HCT116 (cell line): ENCODE measurements at regions not wholly inside any gene's neighbourhood (a gene's known extent, or its start where the extent isn't known, plus 50 kb on each side); places are given as distances from the start of the nearest gene placed in this dataset.

Source experiments
- CEBPB ChIP-seq: IDR thresholded peaks from 2 replicates; pipeline ENCODE4 v1.6.1; 2012; ENCODE audit warnings: low read depth
- EZH2phosphoT487 ChIP-seq: fragments of 200-600 bp; IDR thresholded peaks from 2 replicates; pipeline ENCODE4 v1.6.1; 2018; ENCODE audit warnings: antibody characterized with exemption, borderline replicate concordance
- FOSL1 ChIP-seq: IDR thresholded peaks from 2 replicates; pipeline ENCODE4 v1.6.1; 2012; ENCODE audit warnings: low read depth
- JUND ChIP-seq: IDR thresholded peaks from 2 replicates; pipeline ENCODE4 v1.6.1; 2012
- POLR2A ChIP-seq: IDR thresholded peaks from 2 replicates; pipeline ENCODE4 v1.7.0; 2011; ENCODE audit warnings: borderline replicate concordance; ENCODE audit not compliant: insufficient read depth, insufficient read length; ENCODE audit errors: extremely low read depth
- POLR2AphosphoS5 ChIP-seq: IDR thresholded peaks from 2 replicates; pipeline ENCODE4 v1.6.1; 2011; ENCODE audit warnings: mild to moderate bottlenecking, low read depth, low read length, moderate library complexity
- RAD21 ChIP-seq: IDR thresholded peaks from 2 replicates; pipeline ENCODE4 v1.6.1; 2012; ENCODE audit warnings: low read depth, mild to moderate bottlenecking
- SIN3A ChIP-seq: IDR thresholded peaks from 2 replicates; pipeline ENCODE4 v1.6.1; 2012; ENCODE audit warnings: low read depth
- SP1 ChIP-seq: IDR thresholded peaks from 2 replicates; pipeline ENCODE4 v1.6.1; 2012; ENCODE audit warnings: low read depth
- SRF ChIP-seq: IDR thresholded peaks from 2 replicates; pipeline ENCODE4 v1.6.1; 2012; ENCODE audit warnings: low read depth
- ZFX ChIP-seq: fragments of 450-650 bp; IDR thresholded peaks from 2 replicates; pipeline ENCODE4 v1.6.1; 2017
- ZNF274 ChIP-seq: fragments of 200-500 bp; sonication (Bioruptor generic); IDR thresholded peaks from 2 replicates; pipeline ENCODE4 v1.6.1; 2014; ENCODE audit warnings: mild to moderate bottlenecking, low read depth, low read length, inconsistent platforms
- TF ChIP-seq, protein P1 (sequence below), 3 experiments: fragments of 200-600 bp in 1 of 3; sonication (generic) in 1 of 3; IDR thresholded peaks in 2 of 3; conservative IDR thresholded peaks in 1 of 3; 2 replicates each; pipeline ENCODE4 v1.5.1; 2012 to 2017; ENCODE audit warnings: low read depth in 2 of 3, low read length in 2 of 3, antibody characterized with exemption in 1 of 3, borderline replicate concordance in 1 of 3, control low read depth in 1 of 3, mild to moderate bottlenecking in 1 of 3, mixed read lengths in 1 of 3, mixed run types in 1 of 3, moderate library complexity in 1 of 3; ENCODE audit not compliant: insufficient read depth in 1 of 3
- TF ChIP-seq, protein P2 (sequence below): IDR thresholded peaks from 2 replicates; pipeline ENCODE4 v1.6.1; 2012

DNA sequence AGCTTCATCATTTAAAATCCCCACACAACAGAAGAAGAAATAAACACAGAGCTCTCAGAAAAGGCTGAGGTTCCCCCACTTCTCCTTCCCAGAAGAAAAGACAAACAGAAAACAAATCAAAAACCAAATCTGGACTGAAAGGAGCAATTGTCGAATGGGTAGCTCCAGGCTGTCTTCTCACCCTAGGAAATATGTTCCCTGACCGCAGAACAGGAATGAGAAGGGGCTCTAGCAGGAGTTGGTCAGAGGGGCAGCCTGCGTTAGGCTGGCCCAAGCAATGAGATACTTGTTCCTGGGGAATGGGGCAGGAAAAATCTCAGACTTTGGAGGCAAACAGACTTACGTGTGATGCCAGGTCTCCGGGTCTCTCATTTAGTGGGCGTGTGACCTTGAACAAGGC, 562.6 kb upstream of the CADM1 start:
- TF ChIP-seq, protein P1, sequence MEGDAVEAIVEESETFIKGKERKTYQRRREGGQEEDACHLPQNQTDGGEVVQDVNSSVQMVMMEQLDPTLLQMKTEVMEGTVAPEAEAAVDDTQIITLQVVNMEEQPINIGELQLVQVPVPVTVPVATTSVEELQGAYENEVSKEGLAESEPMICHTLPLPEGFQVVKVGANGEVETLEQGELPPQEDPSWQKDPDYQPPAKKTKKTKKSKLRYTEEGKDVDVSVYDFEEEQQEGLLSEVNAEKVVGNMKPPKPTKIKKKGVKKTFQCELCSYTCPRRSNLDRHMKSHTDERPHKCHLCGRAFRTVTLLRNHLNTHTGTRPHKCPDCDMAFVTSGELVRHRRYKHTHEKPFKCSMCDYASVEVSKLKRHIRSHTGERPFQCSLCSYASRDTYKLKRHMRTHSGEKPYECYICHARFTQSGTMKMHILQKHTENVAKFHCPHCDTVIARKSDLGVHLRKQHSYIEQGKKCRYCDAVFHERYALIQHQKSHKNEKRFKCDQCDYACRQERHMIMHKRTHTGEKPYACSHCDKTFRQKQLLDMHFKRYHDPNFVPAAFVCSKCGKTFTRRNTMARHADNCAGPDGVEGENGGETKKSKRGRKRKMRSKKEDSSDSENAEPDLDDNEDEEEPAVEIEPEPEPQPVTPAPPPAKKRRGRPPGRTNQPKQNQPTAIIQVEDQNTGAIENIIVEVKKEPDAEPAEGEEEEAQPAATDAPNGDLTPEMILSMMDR (IDR thresholded peaks at IDR 0.05 in 2 of 3, conservative IDR thresholded peaks at IDR 0.05 in 1 of 3; ENCODE audit: borderline replicate concordance in 1 of 3, insufficient read depth in 1 of 3, low read depth in 2 of 3, low read length in 2 of 3): no peak
- TF ChIP-seq, protein P2, sequence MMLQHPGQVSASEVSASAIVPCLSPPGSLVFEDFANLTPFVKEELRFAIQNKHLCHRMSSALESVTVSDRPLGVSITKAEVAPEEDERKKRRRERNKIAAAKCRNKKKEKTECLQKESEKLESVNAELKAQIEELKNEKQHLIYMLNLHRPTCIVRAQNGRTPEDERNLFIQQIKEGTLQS: no peak
- TF ChIP-seq ZNF274 (no peak), POLR2A (no peak), POLR2AphosphoS5 (no peak), EZH2phosphoT487 (no peak), CEBPB (no peak), FOSL1 (no peak), SP1 (no peak), ZFX (no peak), SRF (no peak), RAD21 (no peak), SIN3A (no peak), JUND (no peak)
